Gastroesophageal sphincter (tissue), 3 donors: ENCODE measurements at regions not wholly inside any gene's neighbourhood (a gene's known extent, or its start where the extent isn't known, plus 50 kb on each side); places are given as distances from the start of the nearest gene placed in this dataset.

Experiments
- EP300 ChIP-seq: sonication (generic); formaldehyde crosslinking; IDR thresholded peaks from one replicate; pipeline ENCODE4 v1.6.1; 2017; ENCODE audit warnings: antibody characterized with exemption, mild to moderate bottlenecking
- POLR2A ChIP-seq, 2 donors: fragments of 450-650 bp; IDR thresholded peaks; one replicate each; pipeline ENCODE4 v1.6.1; 2017; ENCODE audit warnings: antibody characterized with exemption in 2 of 2, mild to moderate bottlenecking in 2 of 2, moderate library complexity in 1 of 2
- POLR2AphosphoS5 ChIP-seq: sonication (generic); formaldehyde crosslinking; IDR thresholded peaks from one replicate; pipeline ENCODE4 v1.6.1; 2017; ENCODE audit warnings: antibody characterized with exemption
- TF ChIP-seq, protein P1 (sequence below), 4 experiments: fragments of 200-600 bp in 2 of 4; fragments of 450-650 bp in 2 of 4; sonication (generic) in 1 of 4; IDR thresholded peaks; one replicate each; pipeline ENCODE4 v1.5.1; 2017 to 2019; ENCODE audit warnings: antibody characterized with exemption in 4 of 4, mild to moderate bottlenecking in 2 of 4, moderate library complexity in 2 of 4

DNA sequence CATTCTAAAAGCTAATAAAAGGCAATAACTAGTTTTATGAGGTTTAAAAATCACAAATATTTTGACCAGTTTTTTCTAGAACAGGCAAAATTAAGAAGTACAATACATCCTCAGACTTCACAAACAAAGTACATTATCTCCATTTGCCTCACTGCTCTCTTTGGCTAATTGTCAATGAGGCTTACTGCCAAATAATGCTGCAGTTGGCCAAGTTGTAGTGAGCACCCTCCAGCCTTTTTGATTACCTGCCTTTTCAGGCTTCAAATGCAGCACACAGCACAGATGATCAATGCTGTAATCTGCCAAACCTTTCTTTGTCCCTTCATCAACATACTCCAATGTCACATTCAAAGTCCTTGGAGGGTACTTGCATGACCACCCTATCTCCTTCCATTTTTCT lies 605.2 kb downstream of the KLHL13 start:
- TF ChIP-seq, protein P1, sequence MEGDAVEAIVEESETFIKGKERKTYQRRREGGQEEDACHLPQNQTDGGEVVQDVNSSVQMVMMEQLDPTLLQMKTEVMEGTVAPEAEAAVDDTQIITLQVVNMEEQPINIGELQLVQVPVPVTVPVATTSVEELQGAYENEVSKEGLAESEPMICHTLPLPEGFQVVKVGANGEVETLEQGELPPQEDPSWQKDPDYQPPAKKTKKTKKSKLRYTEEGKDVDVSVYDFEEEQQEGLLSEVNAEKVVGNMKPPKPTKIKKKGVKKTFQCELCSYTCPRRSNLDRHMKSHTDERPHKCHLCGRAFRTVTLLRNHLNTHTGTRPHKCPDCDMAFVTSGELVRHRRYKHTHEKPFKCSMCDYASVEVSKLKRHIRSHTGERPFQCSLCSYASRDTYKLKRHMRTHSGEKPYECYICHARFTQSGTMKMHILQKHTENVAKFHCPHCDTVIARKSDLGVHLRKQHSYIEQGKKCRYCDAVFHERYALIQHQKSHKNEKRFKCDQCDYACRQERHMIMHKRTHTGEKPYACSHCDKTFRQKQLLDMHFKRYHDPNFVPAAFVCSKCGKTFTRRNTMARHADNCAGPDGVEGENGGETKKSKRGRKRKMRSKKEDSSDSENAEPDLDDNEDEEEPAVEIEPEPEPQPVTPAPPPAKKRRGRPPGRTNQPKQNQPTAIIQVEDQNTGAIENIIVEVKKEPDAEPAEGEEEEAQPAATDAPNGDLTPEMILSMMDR (IDR thresholded peaks at IDR 0.05), result no peak
- TF ChIP-seq POLR2A (IDR thresholded peaks at IDR 0.05) (no peak), EP300 (no peak), POLR2AphosphoS5 (no peak)
